GM21825 (cell line): ENCODE measurements at regions not wholly inside any gene's neighbourhood (a gene's known extent, or its start where the extent isn't known, plus 50 kb on each side); places are given as distances from the start of the nearest gene placed in this dataset.
"Not testable (repeated sequence)": the region's sequence is repeated elsewhere in the genome, so short reads cannot be mapped to it uniquely, and the experiment has no call there.

Experiments
- ATAC-seq: cut with Tn5 transposase; IDR thresholded peaks from one replicate; pipeline ENCODE4 v1.9.1; 2021; ENCODE audit warnings: mild to moderate bottlenecking, moderate library complexity; ENCODE audit not compliant: unreplicated experiment

DNA sequence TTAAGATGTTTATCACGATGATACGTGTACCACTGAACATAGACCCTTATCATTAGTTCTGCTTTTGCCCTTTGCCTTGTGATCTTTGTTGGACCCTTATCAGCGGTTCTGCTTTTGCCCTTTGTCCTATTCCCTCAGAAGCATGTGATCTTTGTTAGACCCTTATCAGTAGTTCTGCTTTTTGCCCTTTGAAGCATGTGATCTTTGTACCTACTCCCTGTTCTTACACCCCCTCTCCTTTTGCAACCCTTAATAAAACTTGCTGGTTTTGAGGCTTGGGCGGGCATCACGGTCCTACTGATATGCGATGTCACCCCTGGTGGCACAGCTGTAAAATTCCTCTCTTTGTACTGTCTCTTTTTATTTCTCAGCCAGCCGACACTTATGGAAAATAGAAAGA is 117.0 kb downstream of the SDHAF3 start:
- ATAC-seq: not testable (repeated sequence)

DNA sequence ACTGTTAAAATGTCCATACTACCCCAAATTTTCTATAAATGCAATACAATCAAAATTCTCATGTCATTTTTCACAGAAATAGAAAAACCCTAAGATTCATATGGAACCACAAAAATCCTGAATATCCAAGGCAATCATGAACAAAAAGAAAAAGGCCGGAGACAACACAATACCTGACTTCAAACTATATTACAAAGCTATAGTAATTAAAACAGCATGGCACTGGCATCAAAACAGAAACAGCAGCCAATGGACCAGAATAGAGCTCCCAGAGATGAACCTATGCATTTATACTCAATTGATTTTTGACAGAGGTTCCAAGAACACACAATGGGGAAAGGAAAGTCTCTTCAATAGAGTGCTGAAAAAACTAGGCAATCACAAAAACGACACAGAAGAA is 128.8 kb downstream of the SDHAF3 start:
- ATAC-seq: no peak

DNA sequence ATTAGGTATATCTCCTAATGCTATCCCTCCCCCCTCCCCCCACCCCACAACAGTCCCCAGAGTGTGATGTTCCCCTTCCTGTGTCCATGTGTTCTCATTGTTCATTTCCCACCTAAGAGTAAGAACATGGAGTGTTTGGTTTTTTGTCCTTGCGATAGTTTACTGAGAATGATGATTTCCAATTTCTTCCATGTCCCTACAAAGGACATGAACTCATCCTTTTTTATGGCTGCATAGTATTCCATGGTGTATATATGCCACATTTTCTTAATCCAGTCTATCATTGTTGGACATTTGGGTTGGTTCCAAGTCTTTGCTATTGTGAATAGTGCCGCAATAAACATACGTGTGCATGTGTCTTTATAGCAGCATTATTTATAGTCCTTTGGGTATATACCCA is 140.7 kb downstream of the SDHAF3 start:
- not testable (repeated sequence) for ATAC-seq

DNA sequence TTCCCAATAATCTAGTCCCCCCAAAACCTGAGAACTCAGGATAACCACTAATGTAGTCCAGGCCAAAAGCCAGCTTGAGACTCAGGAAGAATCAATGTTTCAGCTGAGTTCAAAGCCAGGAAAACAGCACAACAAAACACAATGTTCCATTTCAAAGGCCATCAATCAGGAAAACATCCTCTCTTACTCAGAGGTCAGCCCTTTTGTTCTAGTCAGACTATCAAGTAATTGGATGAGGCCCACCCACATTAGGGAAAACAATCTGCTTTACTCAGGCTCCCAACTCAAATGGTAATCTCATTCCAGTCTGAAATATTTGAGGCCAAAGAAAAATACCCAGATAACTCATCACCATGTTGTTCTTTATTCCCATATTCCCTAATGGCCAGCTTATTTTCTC is 152.2 kb downstream of the SDHAF3 start:
- ATAC-seq: no peak

DNA sequence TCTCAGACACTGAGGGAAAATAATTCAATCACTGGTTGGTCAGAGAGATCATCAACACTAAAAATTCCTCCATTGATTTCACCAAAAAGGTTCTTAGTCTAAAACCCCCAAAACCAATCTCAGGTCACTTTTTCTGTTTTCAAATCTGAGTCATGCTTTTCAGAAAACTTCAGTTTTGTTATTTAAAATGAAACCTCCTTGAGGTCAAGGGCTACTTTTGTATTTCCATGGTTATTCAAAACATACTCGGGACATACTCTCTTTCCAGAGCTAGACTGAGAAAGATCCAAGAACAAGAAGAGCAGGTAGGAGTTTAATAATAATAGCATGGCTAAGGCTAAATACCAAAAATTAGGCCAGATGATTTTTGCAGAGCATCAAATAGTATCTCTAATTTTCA is 152.8 kb downstream of the SDHAF3 start:
- ATAC-seq: no peak

DNA sequence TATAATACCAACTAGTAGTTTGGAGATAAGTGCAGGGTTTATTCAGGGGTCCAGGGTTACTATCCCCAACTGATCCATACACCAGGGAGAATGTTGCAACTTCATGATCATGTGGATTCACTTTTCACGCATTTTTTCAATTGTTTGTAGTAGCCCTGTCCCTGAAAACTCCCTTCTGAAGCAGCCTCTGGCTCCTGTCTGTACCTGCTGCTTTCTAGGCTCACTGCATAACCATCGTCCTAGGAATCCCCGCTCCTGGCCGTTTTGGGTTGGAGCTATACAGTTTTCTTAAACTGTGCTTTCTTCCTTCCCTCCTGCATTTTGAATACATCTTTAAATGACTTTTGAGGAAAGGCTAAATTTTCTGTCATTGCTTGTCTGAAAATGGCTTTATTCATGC is 154.1 kb downstream of the SDHAF3 start:
- ATAC-seq: no peak

DNA sequence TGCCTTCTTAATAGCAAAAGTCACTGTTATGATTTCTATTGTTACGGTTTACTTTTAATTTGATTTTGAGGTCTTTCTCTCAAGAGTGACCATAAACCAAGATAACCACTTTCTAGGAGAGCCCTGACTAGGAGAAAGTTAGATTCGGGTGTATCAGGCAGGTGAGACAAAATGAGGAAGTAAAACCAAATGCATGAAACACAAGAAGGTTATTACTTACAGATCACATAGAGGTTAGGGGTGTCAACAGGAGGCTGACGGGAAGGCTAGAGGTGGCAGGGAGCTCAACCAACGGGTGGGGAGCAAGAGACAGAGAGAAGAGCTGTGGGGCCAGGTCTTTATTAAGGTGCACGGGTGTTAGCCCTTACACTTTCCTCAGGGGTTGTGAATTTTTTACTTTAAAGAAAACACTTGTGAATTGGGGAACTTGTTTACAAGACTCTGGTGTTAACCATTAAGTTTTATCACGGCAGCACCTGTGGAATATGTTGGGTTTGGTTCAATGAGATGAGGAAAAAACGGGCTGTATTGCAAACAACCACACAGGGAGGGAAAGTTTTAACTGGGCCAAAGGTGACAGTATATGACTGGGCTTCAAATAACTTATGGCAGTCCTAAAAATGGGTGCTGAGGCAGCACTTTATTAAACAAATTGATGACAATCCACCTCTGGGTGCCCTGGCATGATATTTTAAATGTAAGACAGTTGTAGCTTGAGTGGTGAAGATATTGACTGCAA is 154.9 kb downstream of the SDHAF3 start:
- peak; percentile 82 for ATAC-seq

DNA sequence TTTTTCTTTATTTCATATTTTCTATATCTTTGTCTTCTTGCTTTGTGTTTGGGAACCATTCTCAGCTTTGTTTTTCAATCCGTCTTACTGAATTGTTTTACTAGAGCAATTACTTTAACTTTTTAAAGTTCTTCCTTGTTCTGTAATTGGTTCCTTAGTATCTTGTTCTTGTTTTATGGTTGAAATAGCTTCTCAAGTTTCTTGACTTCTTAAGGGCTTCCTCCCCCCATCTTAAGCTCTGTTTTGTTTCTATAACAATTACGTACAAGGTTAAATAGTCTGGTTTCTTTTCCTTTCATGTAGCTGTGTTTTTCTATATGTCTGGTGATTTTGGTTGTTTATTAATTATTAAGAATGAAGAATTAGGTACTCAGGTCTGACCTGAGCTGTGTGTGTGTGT is 158.0 kb downstream of the SDHAF3 start:
- no peak for ATAC-seq

DNA sequence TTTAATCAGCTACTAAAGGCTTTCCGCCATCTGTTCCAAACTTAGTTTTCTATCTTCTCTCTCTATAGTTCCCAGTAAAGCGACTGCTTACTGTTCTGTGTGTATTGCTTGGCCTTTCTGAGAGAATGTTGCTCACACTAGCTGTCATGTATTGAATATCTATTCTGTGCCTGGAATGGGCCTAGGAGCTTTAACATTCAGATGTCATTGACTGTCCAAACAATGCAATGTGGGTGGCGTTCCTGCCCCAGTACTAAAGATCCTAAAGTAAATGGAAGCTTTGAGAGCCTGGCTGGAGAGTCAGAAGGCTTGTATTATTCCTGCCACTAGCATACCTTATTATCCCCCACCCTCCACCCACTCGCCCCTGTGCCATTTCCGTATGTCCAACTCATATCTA is 163.5 kb downstream of the SDHAF3 start:
- ATAC-seq: no peak

DNA sequence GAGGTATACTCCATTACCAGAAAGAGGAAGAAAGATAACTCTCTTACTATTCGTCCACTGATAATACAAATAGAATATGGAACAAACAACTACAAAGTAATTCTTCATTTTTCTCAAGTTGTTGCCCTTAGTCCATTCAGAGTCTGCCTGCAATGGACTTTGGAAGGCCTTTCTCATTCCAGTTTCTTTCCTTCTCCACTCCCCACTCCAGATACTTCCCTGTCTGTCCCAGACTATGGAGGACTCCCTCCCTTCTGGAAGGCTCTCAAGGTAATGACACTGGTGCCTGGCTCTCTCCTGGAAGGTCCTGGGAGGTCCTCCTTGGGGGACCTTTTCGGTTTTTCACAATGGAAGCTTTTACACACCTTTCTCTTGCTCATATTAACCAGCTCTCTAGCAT is 167.8 kb downstream of the SDHAF3 start:
- ATAC-seq: no peak

DNA sequence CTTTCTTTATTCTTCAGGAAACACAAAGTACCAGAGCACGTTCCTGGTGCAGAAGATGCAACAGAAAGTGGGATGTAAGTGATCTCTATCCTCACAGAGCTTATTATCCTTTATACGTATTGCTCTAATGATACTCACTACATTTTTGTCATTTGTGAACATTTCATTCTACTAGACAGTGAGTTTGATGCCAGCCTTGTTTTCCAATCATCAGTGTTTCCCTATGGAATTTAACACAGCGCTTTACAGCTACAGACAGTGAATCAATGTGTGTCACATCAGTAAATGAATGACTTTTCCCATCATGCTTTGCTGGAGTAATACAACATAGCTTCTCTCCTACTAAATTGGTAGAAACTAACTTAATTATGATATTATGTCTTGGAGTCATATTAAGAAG is 175.5 kb downstream of the SDHAF3 start:
- no peak for ATAC-seq

DNA sequence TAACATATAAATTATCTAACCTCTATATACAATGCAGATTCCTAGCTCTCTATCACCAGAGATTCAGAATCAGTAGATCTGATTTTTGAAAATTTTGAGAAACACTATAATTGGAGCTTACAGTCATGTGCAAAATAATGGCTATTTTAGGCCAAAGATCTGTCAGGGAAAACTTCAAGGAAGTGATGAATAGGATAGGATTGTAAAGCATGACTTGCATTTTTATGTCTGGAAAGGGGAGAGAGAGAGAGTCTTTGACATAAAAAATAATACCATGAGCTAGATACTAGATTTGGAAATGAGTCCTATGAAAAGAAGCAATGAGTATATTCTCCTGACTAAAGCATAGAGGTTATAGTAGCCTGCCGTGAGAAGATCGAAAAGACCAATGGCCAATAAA is 181.1 kb downstream of the SDHAF3 start:
- no peak for ATAC-seq

DNA sequence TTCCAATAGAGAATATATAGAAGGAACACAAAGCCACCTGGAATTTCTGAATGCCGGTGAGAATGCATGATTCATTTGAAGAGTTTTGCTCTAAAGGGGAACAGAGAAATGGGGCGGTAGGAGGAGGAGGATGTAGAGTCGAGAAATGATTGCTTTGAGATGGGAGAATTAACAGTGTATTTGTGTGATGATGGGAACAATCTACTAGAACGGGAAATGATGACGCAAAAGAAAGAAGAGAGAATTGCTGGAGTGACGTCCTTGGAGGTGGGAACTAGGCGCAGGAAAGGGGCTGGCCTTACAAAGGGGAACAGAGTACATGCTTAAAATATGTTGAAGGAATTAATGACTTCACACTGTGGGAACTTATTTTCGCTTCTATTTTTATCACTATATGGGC is 188.1 kb downstream of the SDHAF3 start:
- no peak for ATAC-seq

DNA sequence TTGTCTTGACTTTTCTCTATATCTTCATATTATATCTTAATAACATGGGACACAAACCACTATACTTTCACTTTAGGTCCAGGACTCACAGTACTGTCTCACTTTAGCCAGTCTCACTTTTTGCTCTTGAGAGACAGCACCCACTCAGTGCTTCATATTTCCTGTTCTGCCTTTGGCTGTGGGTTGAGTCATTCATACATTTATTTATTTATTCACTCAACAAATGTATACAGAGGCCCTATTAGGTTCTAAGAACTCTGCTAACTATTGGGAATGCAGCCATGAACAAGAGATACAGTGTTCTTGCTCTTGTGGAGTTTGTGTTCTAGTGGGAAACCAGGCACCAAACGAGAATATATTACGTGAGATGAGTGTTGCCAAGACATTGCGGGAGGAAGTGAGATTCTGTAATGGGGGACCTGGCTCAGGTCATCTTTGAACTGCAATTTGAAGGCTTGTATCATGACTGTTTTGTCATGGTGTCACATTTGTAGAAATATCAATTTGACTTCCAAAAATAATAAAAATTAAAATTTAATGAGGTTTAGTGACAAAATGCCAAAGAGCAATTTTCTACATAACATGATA is 190.1 kb downstream of the SDHAF3 start:
- ATAC-seq: no peak

DNA sequence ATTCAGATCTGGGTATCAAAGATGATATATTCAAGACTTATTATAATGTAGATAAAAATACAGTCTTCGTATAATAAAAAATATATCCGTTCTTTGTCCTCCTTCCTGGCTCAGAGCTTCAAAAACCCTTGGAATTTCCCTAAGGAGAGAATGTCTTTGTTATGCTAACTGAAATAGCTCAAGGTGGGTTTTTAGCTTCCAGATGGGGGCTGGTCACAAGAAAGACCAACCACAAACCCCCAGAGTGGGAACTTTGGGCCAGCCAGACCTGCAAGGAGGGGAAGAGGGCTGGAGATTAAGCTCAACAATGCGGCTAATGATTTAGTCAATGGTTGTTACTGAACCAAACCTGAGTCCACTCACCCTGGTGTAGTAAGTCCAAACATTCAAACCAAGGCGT is 196.4 kb downstream of the SDHAF3 start:
- ATAC-seq: no peak

DNA sequence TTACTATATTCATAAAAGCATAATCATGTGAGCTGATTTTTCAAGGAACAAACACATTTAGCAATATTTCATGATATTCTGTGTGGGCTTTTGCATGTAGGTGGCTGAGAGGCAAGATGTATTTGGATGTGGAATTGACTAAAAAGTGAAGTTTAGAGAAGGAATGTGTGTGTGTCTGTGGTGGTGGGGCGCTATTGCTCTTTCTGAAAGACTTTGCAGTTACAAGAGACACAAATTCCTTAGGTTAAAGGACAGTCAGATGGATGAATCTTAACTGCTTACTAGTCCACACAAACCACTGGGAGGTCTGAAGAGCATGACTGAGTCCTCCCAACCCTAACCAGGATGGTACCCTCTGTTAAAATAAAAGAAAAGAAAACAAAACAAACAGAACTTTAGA is 200.1 kb downstream of the SDHAF3 start:
- no peak for ATAC-seq

DNA sequence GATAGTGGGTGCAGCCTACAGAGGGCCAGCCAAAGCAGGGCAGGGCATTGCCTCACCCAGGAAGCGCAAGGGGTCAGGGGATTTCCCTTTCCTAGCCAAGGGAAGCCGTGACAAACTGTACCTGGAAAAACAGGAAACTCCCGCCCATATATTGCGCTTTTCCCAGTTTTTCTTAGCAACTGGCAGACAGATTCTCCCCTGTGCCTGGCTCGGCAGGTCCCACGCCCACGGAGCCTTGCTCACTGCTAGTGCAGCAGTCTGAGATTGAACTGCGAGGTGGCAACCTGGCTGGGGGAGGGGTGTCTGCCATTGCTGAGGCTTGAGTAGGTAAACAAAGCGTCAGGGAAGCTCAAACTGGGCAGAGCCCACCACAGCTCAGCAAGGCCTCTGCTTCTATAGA is 212.4 kb downstream of the SDHAF3 start:
- ATAC-seq: not testable (repeated sequence)

DNA sequence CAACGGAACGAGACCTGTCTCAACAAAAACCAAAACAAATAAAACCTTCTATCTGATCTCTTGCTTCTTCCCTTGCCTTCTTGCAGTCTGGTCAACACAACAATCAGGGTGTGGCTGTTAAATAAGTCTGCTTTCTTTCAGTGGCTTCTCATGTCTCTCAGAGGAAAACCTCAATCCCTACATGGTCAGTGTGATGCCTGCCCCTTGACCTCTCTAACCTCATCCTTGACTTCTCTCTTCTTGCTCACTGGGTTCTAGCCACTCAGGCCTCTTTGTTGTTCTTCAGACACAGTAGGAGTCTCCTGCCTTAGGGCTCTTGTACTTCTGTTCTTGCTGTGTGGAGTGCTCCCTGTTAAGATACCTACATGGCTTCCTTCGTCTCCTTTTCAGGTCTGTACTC is 220.4 kb downstream of the SDHAF3 start:
- no peak for ATAC-seq

DNA sequence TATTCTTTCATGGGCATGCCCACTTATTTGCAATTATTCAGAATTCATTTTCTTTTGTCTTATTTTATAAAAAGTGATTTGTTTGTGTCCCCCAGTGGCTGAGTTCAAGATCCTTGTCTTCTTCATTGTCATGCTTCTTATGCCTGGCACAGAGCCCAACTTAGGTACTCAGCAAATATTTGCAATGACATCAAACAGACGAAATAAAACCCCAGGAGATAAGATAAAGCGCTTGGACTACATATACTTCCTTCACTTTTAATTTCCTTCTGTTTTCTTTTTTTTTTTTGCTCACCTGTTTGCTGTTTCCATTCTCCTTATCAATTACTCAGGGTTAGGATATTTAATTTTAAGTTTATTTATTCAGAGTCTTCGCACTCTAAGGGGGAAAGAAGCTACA is 225.0 kb downstream of the SDHAF3 start:
- ATAC-seq: no peak

DNA sequence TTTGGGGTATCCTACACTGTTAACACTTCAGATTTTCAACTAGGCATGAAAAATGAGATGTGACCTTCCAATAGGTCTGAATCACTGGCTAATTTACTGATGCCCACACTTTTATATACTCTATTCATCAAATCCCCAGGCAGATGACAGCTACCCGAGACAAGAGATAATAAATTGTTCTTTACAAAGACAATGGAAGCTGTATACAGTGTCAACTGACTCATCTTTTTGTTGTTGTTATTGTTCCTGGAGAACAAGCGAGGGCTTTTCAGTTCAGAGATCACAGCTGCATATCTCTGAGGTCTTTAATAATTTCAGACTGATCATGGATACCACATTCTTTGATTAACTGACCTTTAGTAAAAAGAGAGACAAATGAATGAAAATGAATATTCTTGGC is 228.9 kb downstream of the SDHAF3 start:
- no peak for ATAC-seq

DNA sequence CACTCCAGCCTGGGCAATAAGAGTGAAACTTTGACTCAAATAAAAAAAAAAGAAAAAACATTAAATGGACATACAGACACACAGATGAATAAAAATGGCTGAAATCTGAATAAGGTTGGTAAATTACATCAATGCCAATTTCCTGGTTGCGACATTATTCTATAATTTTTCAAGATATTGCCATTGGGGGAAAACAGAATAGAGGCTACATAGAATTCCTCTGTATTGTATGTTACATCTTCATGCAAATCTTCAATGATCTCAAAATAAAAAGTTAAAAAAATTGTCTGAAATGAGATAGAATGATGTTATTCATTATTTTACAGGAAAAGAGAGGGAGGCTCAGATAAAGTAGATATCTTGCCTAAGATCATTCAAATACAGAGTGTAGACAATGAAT is 234.0 kb downstream of the SDHAF3 start:
- ATAC-seq: no peak

DNA sequence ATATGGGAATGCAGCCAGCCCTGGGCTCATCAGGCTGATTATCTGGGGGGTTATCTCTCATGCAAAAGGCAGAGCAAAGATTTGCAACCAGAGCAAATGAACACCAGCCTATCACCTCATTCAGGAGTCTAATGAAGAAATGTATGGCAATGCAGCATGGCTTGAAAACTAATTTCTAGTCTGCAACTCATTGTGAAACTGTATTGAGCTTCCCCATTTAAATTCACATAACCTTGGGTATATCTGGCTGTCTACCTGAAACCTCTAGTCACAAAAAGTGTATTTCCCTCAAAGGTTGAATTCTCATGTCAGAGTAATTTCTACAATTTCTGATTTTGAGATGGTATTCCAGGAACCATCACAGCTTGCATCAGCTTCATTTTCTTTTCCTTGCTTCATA is 240.0 kb downstream of the SDHAF3 start:
- ATAC-seq: no peak

DNA sequence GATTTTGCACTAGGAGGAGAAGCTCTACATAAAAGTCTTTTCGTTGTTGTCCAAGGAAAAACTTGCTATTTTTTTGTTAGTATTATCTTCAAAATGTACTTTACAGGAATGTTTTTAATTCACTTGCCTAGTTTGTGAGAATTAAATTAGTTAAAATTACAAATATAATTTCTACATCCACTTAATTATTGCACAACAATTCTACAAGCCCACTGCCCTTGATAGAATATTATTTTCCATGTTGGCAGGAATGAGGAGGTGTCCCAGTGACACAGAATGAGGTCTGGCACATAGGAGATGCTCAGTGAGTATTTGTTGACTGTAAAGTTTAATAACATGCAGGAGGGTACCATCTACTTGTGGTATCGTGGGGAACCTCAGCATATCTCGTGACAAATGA is 255.4 kb downstream of the SDHAF3 start:
- no peak for ATAC-seq
